ENCODE measurements at regions not wholly inside any gene's neighbourhood (a gene's known extent, or its start where the extent isn't known, plus 50 kb on each side); places are given as distances from the start of the nearest gene placed in this dataset.

GRCh38 chr4:106816496-106816895 is 219.6 kb downstream of the DKK2 start:
- intact Hi-C loops (cut with DNase I) = no loop called here
- Histone ChIP-seq H3K27me3 (no peaks in the 10 kb centered on the region), H3K9me3 (no peaks in the 10 kb centered on the region), H3K27ac (no peak overlapping the region), H3K4me3 (no peak overlapping the region), H3K36me3 (replicated peaks in 1 of 2; ENCODE audit: insufficient read depth in 1 of 2, low read depth in 2 of 2) (no peaks in the 10 kb centered on the region), H3K4me1 (no peaks in the 10 kb centered on the region)
- TF ChIP-seq, protein P1, sequence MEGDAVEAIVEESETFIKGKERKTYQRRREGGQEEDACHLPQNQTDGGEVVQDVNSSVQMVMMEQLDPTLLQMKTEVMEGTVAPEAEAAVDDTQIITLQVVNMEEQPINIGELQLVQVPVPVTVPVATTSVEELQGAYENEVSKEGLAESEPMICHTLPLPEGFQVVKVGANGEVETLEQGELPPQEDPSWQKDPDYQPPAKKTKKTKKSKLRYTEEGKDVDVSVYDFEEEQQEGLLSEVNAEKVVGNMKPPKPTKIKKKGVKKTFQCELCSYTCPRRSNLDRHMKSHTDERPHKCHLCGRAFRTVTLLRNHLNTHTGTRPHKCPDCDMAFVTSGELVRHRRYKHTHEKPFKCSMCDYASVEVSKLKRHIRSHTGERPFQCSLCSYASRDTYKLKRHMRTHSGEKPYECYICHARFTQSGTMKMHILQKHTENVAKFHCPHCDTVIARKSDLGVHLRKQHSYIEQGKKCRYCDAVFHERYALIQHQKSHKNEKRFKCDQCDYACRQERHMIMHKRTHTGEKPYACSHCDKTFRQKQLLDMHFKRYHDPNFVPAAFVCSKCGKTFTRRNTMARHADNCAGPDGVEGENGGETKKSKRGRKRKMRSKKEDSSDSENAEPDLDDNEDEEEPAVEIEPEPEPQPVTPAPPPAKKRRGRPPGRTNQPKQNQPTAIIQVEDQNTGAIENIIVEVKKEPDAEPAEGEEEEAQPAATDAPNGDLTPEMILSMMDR (IDR thresholded peaks at IDR 0.05) = no peak
- TF ChIP-seq POLR2A (IDR thresholded peaks at IDR 0.05) = no peak
- DNase-seq = no peak
- 36 to 58% methylated on average over 1 of the region's 1 CpG for WGBS, 2 donors
- no peak for ATAC-seq

GRCh38 chr4:106810122-106810521 is 226.0 kb downstream of the DKK2 start:
- no peak overlapping the region for H3K27ac ChIP-seq
- ATAC-seq = no peak
- no peak for TF ChIP-seq POLR2A (IDR thresholded peaks at IDR 0.05)
- TF ChIP-seq, protein P1 (IDR thresholded peaks at IDR 0.05) = no peak
- H3K27me3 ChIP-seq = no peaks in the 10 kb centered on the region
- intact Hi-C loops (cut with DNase I) = no loop called here
- no peaks in the 10 kb centered on the region for H3K4me1 ChIP-seq
- no peak for DNase-seq
- H3K9me3 ChIP-seq = no peaks in the 10 kb centered on the region
- no peak overlapping the region for H3K4me3 ChIP-seq
- H3K36me3 ChIP-seq (replicated peaks in 1 of 2; ENCODE audit: insufficient read depth in 1 of 2, low read depth in 2 of 2) = no peaks in the 10 kb centered on the region

- no peak for DNase-seq
- intact Hi-C loops (cut with DNase I) = no loop called here
- no peak for TF ChIP-seq POLR2A (IDR thresholded peaks at IDR 0.05)
- TF ChIP-seq, protein P1 (IDR thresholded peaks at IDR 0.05) = no peak
- Histone ChIP-seq H3K4me3 (no peak overlapping the region), H3K4me1 (no peaks in the 10 kb centered on the region), H3K36me3 (replicated peaks in 1 of 2; ENCODE audit: insufficient read depth in 1 of 2, low read depth in 2 of 2) (no peaks in the 10 kb centered on the region), H3K27ac (no peak overlapping the region), H3K9me3 (no peaks in the 10 kb centered on the region), H3K27me3 (no peaks in the 10 kb centered on the region)
- WGBS, 2 donors = 44 to 49% methylated on average over 2 of the region's 2 CpGs
- ATAC-seq = no peak
Measured at GRCh38 chr4:106809076-106809475, 227.0 kb downstream of the DKK2 start.

DNA sequence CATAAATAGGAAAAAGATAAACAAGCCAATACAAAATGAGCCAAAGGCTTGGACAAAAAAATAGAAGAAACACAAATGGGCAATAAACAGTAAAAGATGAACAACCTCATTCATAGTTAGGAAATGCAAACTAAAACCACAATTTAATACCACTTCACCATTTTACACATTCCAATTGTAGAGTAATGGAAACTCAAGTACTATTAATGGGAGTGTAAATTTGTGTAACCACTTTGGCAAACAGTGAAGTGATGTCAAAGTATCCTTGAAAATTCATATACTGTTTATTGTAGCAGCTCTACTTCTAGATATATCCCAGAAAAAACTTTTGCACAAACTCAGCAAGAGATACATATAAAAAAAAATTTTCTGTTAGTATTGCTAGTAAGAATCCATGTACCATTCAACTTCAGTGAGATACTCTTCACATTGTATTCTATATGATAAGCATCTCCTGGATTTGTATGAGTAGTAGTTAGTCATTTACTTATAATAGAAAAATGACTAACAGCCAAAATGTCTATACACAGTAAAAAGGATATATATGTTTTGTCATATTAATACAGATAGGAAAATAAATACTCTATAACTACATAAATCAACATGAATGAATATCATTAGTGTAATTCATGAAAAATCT is 229.8 kb downstream of the DKK2 start:
- Histone ChIP-seq H3K4me3 (no peak overlapping the region), H3K4me1 (no peaks in the 10 kb centered on the region), H3K27ac (no peak overlapping the region), H3K9me3 (no peaks in the 10 kb centered on the region), H3K36me3 (replicated peaks in 1 of 2; ENCODE audit: insufficient read depth in 1 of 2, low read depth in 2 of 2) (no peaks in the 10 kb centered on the region), H3K27me3 (no peaks in the 10 kb centered on the region)
- DNase-seq (no peak), ATAC-seq (no peak)
- TF ChIP-seq POLR2A (IDR thresholded peaks at IDR 0.05) = no peak
- TF ChIP-seq, protein P1 (IDR thresholded peaks at IDR 0.05) = no peak
- intact Hi-C loops (cut with DNase I) = no loop called here

DNA sequence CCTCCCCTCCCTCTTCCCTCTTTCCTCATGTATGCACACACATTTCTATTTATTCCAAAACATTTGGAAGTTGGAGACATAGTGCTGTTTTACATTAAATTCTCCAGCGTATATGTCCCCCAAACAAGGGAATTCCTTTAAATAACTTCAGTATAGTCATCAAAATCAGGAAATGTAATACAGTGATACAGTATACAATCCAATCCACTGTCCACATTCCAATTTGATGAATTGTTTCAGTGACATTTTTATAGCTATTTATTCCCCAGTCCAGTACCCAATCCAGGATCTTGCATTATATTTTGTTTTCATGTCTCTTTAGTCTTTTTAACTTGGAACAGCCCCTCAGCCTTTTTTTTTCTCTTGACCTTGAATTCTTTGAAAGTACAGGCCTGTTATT is 233.0 kb downstream of the DKK2 start:
- H3K27me3 ChIP-seq = no peaks in the 10 kb centered on the region
- H3K36me3 ChIP-seq (replicated peaks in 1 of 2; ENCODE audit: insufficient read depth in 1 of 2, low read depth in 2 of 2) = no peaks in the 10 kb centered on the region
- H3K4me3 ChIP-seq = no peak overlapping the region
- ATAC-seq (no peak), DNase-seq (no peak)
- no peaks in the 10 kb centered on the region for H3K4me1 ChIP-seq
- intact Hi-C loops (cut with DNase I) = no loop called here
- no peak overlapping the region for H3K27ac ChIP-seq
- no peaks in the 10 kb centered on the region for H3K9me3 ChIP-seq
- WGBS, 2 donors = 52 to 78% methylated on average over 1 of the region's 1 CpG
- TF ChIP-seq, protein P1 (IDR thresholded peaks at IDR 0.05) = no peak
- TF ChIP-seq POLR2A (IDR thresholded peaks at IDR 0.05) = no peak
